HG02885 (cell line): ENCODE measurements at regions not wholly inside any gene's neighbourhood (a gene's known extent, or its start where the extent isn't known, plus 50 kb on each side); places are given as distances from the start of the nearest gene placed in this dataset.
"Not testable (repeated sequence)": the region's sequence is repeated elsewhere in the genome, so short reads cannot be mapped to it uniquely, and the experiment has no call there.

Source experiments
- ATAC-seq: cut with Tn5 transposase; IDR thresholded peaks from one replicate; pipeline ENCODE4 v1.9.1; 2021; ENCODE audit warnings: mild to moderate bottlenecking; ENCODE audit not compliant: unreplicated experiment, poor library complexity

- ATAC-seq: no peak
These were observed 620.7 kb upstream of the ZNF385D start for GRCh38 chr3:22371607-22372291.

GRCh38 chr3:22372292-22373062, 621.5 kb upstream of the ZNF385D start:
- no peak for ATAC-seq

DNA sequence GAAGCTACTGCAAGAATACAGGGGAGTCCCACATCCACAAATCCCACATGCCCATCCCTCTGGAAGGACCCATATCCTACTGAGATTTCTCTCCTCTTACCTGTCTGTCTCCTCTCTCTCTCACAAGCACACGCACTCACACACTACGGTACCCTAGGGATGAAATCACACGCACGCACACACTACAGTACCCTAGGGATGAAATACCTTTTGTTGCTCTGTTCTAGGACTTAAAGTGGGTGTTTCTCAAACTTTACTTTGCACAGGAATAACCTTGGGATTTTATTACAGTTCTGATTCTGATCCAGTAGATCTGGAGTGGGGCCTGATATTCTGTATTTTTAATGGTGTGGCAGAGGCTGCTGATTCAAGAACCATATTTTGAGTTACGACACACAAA, 622.2 kb upstream of the ZNF385D start:
- no peak for ATAC-seq

DNA sequence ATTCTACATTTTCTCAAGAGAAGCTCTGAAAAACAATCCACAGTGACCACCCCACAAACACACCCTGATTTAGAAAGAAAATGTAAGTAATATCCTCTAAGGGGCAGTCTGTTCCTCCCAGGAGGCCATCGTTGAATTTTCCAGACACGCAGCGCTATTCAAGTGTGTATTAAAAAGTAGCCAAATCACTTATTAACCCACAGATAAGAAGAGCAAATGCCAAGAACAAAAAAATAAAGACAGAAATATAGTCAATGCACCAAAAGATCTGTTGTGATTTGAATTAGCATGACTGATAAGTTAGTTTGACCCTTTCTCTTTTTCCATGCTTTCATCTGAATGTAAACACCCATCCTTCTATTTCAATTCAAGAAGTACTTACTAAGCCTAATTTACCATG, 622.8 kb upstream of the ZNF385D start:
- no peak for ATAC-seq

GRCh38 chr3:22377421-22377820, 626.4 kb upstream of the ZNF385D start:
- ATAC-seq: no peak

DNA sequence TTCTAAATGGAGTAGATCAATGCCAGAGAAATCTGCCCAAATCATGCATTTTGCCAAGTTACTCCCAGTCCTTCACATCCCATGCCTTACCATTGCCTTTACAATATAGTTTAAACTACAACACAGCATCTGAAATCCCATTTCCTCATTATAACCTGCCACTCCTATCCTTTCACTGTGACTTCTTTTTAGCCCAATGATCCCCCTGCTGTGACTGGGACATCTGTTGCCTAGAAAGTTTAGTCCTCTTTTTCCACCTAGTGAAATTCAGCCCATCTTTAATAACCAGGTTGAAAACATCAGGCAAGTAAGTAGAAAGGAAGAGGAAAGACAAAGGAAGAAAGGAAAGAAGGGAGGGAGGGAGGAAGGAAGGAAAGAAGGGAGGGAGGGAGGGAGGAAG, 627.9 kb upstream of the ZNF385D start:
- no peak for ATAC-seq

- ATAC-seq: no peak
These were observed 629.2 kb upstream of the ZNF385D start for GRCh38 chr3:22380253-22380652.

GRCh38 chr3:22381564-22381963, 630.6 kb upstream of the ZNF385D start:
- ATAC-seq: not testable (repeated sequence)

DNA sequence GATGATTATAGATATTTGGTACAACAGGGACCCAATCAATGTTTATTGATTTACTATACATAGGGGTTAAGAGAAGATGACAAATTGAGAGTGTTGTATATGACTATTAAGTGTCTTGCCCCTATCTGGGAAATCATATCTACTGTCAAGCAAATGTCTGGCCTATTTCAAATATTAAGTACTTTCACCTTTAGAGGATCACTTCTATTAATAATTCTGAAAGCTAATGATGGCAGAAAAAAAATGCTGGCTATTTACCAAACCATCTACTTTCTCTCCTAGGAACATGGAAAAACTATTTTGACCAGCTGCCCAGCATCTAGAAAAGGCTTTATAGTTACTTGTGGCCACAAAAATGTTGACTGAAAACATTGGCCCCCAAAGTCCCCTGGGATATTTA, 632.3 kb upstream of the ZNF385D start:
- ATAC-seq: no peak

DNA sequence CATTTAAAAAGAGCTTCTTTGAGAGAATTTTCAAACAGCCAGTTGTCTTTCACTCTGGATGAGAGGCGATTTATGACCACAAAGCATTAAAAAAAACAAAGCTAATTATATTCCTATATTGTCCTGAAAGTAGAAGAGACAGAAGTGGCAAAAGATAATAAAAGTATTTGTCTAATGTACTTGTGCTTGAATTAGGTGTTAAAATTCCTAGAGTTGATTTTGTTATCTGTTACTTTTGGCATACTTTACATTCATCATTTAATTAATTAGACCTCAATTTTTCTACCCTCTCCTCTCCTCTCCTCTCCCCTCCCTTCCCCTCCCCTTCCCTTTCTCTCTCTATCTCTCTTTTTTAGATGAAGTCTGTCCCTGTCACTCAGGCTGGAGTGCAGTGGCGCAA, 635.1 kb upstream of the ZNF385D start:
- ATAC-seq: no peak

DNA sequence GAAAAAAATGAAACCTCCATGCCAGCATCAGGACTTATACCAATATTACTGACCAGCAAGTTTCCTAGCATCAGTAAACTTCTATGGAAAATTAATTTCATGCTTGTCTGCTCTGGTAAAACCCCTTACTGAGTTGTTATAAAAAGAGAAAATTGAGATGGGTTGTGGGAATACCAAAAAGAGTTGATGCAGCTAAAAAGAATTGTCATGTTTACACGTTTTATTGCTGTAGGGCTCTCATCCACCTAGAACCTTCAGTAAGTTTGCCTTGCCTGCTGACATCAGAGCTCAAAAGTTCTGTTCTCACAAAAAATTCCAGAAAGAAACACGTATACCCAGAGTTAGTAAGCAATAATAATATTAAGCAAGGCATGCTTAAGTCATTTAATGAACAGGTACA, 641.3 kb upstream of the ZNF385D start:
- no peak for ATAC-seq

DNA sequence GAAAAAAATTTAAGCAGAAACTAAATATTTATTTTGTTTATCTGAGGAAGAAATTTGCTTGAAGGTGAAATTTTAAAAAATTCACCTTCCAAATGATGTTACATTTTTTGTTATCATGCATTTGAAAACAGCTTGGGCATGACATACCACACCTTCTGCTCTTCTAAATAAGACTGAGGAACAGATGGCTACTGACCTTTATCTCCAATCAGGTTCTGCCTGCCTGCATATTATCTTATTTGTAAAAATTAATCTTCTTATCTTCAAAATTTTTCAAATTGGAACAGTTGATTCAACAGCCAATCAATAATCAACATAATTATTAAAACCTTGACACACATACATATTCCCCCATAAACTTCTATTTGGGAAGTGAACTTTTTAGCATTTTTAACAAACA, 641.8 kb upstream of the ZNF385D start:
- no peak for ATAC-seq

GRCh38 chr3:22399566-22399965, 648.6 kb upstream of the ZNF385D start:
- ATAC-seq: no peak

DNA sequence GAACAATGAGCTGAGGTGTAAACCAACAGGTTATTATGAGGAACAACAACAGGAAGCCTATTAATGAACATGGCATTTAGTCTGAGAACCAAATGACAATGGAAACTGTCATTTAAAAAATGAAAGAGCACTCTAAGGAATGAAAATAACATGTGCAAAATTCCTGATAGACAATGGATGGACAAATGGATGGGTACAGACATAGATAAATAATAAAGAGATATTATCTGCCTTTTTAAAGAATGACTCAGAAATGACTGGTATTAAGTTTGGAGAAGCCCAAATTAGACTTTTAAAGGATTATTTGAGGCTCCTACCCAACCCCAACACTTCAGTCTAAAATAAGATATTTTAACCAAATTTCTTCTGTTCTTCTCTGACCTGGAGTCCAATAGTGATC, 650.5 kb upstream of the ZNF385D start:
- ATAC-seq: no peak

GRCh38 chr3:22414239-22414638, 663.2 kb upstream of the ZNF385D start:
- ATAC-seq: no peak

DNA sequence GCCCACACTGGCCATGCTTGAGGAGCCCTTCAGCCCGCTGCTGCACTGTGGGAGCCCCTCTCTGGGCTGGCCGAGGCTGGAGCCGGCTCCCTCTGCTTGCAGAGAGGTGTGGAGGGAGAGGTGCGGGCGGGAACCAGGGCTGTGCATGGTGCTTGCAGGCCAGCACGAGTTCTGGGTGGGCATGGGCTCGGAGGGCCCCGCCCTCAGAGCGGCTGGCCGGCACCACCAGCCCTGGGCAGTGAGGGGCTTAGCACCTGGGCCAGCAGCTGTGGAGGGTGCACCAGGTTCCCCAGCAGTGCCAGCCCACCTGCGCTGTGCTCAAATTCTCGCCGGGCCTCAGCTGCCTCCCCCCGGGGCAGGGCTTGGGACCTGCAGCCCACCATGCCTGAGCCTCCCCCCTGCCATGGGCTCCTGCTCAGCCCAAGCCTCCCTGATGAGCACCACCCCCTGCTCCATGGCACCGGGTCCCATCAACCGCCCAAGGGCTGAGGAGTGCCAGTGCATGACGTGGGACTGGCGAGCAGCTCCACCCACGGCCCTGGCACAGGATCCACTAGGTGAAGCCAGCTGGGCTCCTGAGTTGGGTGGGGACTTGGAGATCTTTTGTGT, 665.9 kb upstream of the ZNF385D start:
- ATAC-seq: not testable (repeated sequence)

GRCh38 chr3:22419261-22419660, 668.3 kb upstream of the ZNF385D start:
- ATAC-seq: no peak

- ATAC-seq: no peak
These were observed 670.6 kb upstream of the ZNF385D start for GRCh38 chr3:22421589-22421988.

GRCh38 chr3:22431334-22431733, 680.3 kb upstream of the ZNF385D start:
- no peak for ATAC-seq

GRCh38 chr3:22439626-22440025, 688.6 kb upstream of the ZNF385D start:
- ATAC-seq: no peak

- no peak for ATAC-seq
These were observed 690.7 kb upstream of the ZNF385D start for GRCh38 chr3:22441711-22442110.
